Loucy (cell line): ENCODE measurements at regions not wholly inside any gene's neighbourhood (a gene's known extent, or its start where the extent isn't known, plus 50 kb on each side); places are given as distances from the start of the nearest gene placed in this dataset.

Experiments used
- H2AFZ ChIP-seq: fragments of 200-600 bp; sonication (generic); 2 replicates; pipeline ENCODE4 v1.6.0; 2016; ENCODE audit warnings: antibody characterized with exemption, mild to moderate bottlenecking, low read length, moderate library complexity
- H3F3A ChIP-seq: fragments of 200-600 bp; 2 replicates; pipeline ENCODE4 v1.6.0; 2016; ENCODE audit warnings: antibody characterized with exemption, low read depth, mild to moderate bottlenecking
- H3K27me3 ChIP-seq: fragments of 200-600 bp; sonication (generic); 2 replicates; pipeline ENCODE4 v1.6.1; 2014; ENCODE audit warnings: low read length, mild to moderate bottlenecking; ENCODE audit not compliant: insufficient read depth, poor library complexity, severe bottlenecking
- H3K36me3 ChIP-seq: fragments of 200-600 bp; sonication (generic); 2 replicates; pipeline ENCODE4 v1.6.1; 2016; ENCODE audit warnings: low read length; ENCODE audit not compliant: insufficient read depth
- H3K4me1 ChIP-seq: fragments of 200-600 bp; sonication (generic); 2 replicates; pipeline ENCODE4 v1.5.1; 2014; ENCODE audit warnings: low read length, mild to moderate bottlenecking; ENCODE audit not compliant: insufficient read depth, poor library complexity, severe bottlenecking
- H3K4me2 ChIP-seq: fragments of 200-600 bp; sonication (generic); 2 replicates; pipeline ENCODE4 v1.6.0; 2014; ENCODE audit warnings: antibody characterized with exemption, low read length, low read depth, mild to moderate bottlenecking; ENCODE audit not compliant: poor library complexity, severe bottlenecking
- H3K4me3 ChIP-seq: fragments of 200-600 bp; sonication (generic); 2 replicates; pipeline ENCODE4 v1.5.1; 2014; ENCODE audit warnings: low read length, mild to moderate bottlenecking, mixed read lengths; ENCODE audit not compliant: poor library complexity, severe bottlenecking
- H3K79me2 ChIP-seq: fragments of 200-600 bp; sonication (generic); 2 replicates; pipeline ENCODE4 v1.6.1; 2014; ENCODE audit warnings: low read length; ENCODE audit not compliant: insufficient read depth
- H3K9ac ChIP-seq: fragments of 200-600 bp; sonication (generic); 2 replicates; pipeline ENCODE4 v1.6.0; 2014; ENCODE audit warnings: mild to moderate bottlenecking, low read depth, low read length, moderate library complexity; ENCODE audit not compliant: poor library complexity, severe bottlenecking
- H3K9me2 ChIP-seq: fragments of 200-600 bp; sonication (generic); replicated peaks from 2 replicates; pipeline ENCODE4 v1.6.1; 2016; ENCODE audit warnings: low read depth, low read length, mixed read lengths
- H3K9me3 ChIP-seq: fragments of 200-600 bp; sonication (generic); 2 replicates; pipeline ENCODE4 v1.6.1; 2014; ENCODE audit warnings: mild to moderate bottlenecking, antibody characterized with exemption, low read length, low read depth; ENCODE audit not compliant: insufficient read depth
- H4K20me1 ChIP-seq: fragments of 200-600 bp; sonication (generic); 2 replicates; pipeline ENCODE4 v1.6.0; 2014; ENCODE audit warnings: antibody characterized with exemption, low read length, mild to moderate bottlenecking; ENCODE audit not compliant: insufficient read depth, poor library complexity, severe bottlenecking
- EZH2phosphoT487 ChIP-seq: fragments of 200-600 bp; IDR thresholded peaks from 2 replicates; pipeline ENCODE4 v1.6.1; 2018; ENCODE audit warnings: antibody characterized with exemption, mild to moderate bottlenecking, moderate library complexity, borderline replicate concordance
- TF ChIP-seq, protein P1 (sequence below): fragments of 200-600 bp; sonication (generic); conservative IDR thresholded peaks from 2 replicates; pipeline ENCODE4 v1.5.1; 2014; ENCODE audit warnings: mild to moderate bottlenecking, antibody characterized with exemption, low read length

- no peaks in the 10 kb centered on the region for H3K79me2 ChIP-seq
- no peaks in the 10 kb centered on the region for H3K4me1 ChIP-seq
- H3K27me3 ChIP-seq, result no peaks in the 10 kb centered on the region
- H3K9me2 ChIP-seq, result no peaks in the 10 kb centered on the region
- H3K9ac ChIP-seq, result no peak overlapping the region
- H2AFZ ChIP-seq, result no peak overlapping the region
- no peaks in the 10 kb centered on the region for H4K20me1 ChIP-seq
- no peak overlapping the region for H3K4me2 ChIP-seq
- TF ChIP-seq, protein P1, sequence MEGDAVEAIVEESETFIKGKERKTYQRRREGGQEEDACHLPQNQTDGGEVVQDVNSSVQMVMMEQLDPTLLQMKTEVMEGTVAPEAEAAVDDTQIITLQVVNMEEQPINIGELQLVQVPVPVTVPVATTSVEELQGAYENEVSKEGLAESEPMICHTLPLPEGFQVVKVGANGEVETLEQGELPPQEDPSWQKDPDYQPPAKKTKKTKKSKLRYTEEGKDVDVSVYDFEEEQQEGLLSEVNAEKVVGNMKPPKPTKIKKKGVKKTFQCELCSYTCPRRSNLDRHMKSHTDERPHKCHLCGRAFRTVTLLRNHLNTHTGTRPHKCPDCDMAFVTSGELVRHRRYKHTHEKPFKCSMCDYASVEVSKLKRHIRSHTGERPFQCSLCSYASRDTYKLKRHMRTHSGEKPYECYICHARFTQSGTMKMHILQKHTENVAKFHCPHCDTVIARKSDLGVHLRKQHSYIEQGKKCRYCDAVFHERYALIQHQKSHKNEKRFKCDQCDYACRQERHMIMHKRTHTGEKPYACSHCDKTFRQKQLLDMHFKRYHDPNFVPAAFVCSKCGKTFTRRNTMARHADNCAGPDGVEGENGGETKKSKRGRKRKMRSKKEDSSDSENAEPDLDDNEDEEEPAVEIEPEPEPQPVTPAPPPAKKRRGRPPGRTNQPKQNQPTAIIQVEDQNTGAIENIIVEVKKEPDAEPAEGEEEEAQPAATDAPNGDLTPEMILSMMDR, result no peak
- no peak for TF ChIP-seq EZH2phosphoT487
- H3K4me3 ChIP-seq, result no peak overlapping the region
- H3F3A ChIP-seq, result no peaks in the 10 kb centered on the region
- H3K9me3 ChIP-seq, result no peaks in the 10 kb centered on the region
- H3K36me3 ChIP-seq, result no peaks in the 10 kb centered on the region
Measured at GRCh38 chr4:134687646-134688628, 486.3 kb upstream of the PABPC4L start.

- H3K9me2 ChIP-seq, result no peaks in the 10 kb centered on the region
- H3K4me1 ChIP-seq, result no peaks in the 10 kb centered on the region
- no peaks in the 10 kb centered on the region for H3F3A ChIP-seq
- no peak overlapping the region for H3K4me2 ChIP-seq
- no peaks in the 10 kb centered on the region for H3K27me3 ChIP-seq
- H3K4me3 ChIP-seq, result no peak overlapping the region
- H3K9me3 ChIP-seq, result no peaks in the 10 kb centered on the region
- no peaks in the 10 kb centered on the region for H4K20me1 ChIP-seq
- H3K9ac ChIP-seq, result no peak overlapping the region
- H3K79me2 ChIP-seq, result no peaks in the 10 kb centered on the region
- no peak for TF ChIP-seq EZH2phosphoT487
- TF ChIP-seq, protein P1, result no peak
- H2AFZ ChIP-seq, result no peak overlapping the region
- no peaks in the 10 kb centered on the region for H3K36me3 ChIP-seq
Measured at GRCh38 chr4:134677209-134677814, 475.7 kb upstream of the PABPC4L start.

GRCh38 chr4:134668237-134668636 lies 466.6 kb upstream of the PABPC4L start:
- Histone ChIP-seq H3K4me2 (no peak overlapping the region), H3K27me3 (no peaks in the 10 kb centered on the region), H3K36me3 (no peaks in the 10 kb centered on the region), H3K79me2 (no peaks in the 10 kb centered on the region), H3F3A (no peaks in the 10 kb centered on the region), H3K4me1 (no peaks in the 10 kb centered on the region), H3K9me2 (no peaks in the 10 kb centered on the region), H3K9me3 (no peaks in the 10 kb centered on the region), H3K4me3 (no peak overlapping the region), H3K9ac (no peak overlapping the region), H2AFZ (no peak overlapping the region), H4K20me1 (no peaks in the 10 kb centered on the region)
- no peak for TF ChIP-seq EZH2phosphoT487
- TF ChIP-seq, protein P1, result no peak
